Peyer's patch (tissue), 4 donors: ENCODE measurements at regions not wholly inside any gene's neighbourhood (a gene's known extent, or its start where the extent isn't known, plus 50 kb on each side); places are given as distances from the start of the nearest gene placed in this dataset.

ENCODE experiments used
- DNase-seq, 3 donors: peaks; one replicate each; pipeline ENCODE4 v3.0.0-alpha.2; 2017 to 2019
- H3K27ac ChIP-seq, 4 donors: fragments of 200-600 bp; sonication (generic); one replicate each; pipeline ENCODE4 v1.5.1; 2016 to 2019
- H3K27me3 ChIP-seq, 2 donors: fragments of 200-600 bp; sonication (generic); one replicate each; pipeline ENCODE4 v1.5.1; 2019
- H3K36me3 ChIP-seq, 3 donors: fragments of 200-600 bp; sonication (generic); one replicate each; pipeline ENCODE4 v1.5.1; 2016 to 2019
- H3K4me1 ChIP-seq, 4 donors: fragments of 200-600 bp; sonication (generic); one replicate each; pipeline ENCODE4 v1.5.1; 2016 to 2019
- H3K4me3 ChIP-seq, 4 donors: fragments of 200-600 bp; sonication (generic); 1 replicate in 3 of 4; 2 replicates in 1 of 4; pipeline ENCODE4 v1.5.1; 2016 to 2019; ENCODE audit warnings: mild to moderate bottlenecking in 1 of 4
- H3K9me3 ChIP-seq, 4 donors: fragments of 200-600 bp; sonication (generic); one replicate each; pipeline ENCODE4 v1.5.1; 2016 to 2019; ENCODE audit warnings: mild to moderate bottlenecking in 1 of 4
- POLR2A ChIP-seq, 2 donors: fragments of 450-650 bp; IDR thresholded peaks; one replicate each; pipeline ENCODE4 v1.5.1; 2017; ENCODE audit warnings: antibody characterized with exemption in 2 of 2, mild to moderate bottlenecking in 2 of 2, moderate library complexity in 2 of 2
- TF ChIP-seq, protein P1 (sequence below), 6 experiments: fragments of 450-650 bp in 4 of 6; fragments of 200-600 bp in 2 of 6; sonication (generic) in 1 of 6; IDR thresholded peaks; one replicate each; pipeline ENCODE4 v1.5.1; 2017 to 2019; ENCODE audit warnings: antibody characterized with exemption in 6 of 6, mild to moderate bottlenecking in 3 of 6, moderate library complexity in 1 of 6

- Histone ChIP-seq H3K9me3 (no peaks in the 10 kb centered on the region), H3K4me3 (no peak overlapping the region), H3K27ac (no peak overlapping the region), H3K36me3 (no peaks in the 10 kb centered on the region), H3K27me3 (no peaks in the 10 kb centered on the region), H3K4me1 (no peaks in the 10 kb centered on the region)
- TF ChIP-seq POLR2A (IDR thresholded peaks at IDR 0.05), result no peak
- TF ChIP-seq, protein P1, sequence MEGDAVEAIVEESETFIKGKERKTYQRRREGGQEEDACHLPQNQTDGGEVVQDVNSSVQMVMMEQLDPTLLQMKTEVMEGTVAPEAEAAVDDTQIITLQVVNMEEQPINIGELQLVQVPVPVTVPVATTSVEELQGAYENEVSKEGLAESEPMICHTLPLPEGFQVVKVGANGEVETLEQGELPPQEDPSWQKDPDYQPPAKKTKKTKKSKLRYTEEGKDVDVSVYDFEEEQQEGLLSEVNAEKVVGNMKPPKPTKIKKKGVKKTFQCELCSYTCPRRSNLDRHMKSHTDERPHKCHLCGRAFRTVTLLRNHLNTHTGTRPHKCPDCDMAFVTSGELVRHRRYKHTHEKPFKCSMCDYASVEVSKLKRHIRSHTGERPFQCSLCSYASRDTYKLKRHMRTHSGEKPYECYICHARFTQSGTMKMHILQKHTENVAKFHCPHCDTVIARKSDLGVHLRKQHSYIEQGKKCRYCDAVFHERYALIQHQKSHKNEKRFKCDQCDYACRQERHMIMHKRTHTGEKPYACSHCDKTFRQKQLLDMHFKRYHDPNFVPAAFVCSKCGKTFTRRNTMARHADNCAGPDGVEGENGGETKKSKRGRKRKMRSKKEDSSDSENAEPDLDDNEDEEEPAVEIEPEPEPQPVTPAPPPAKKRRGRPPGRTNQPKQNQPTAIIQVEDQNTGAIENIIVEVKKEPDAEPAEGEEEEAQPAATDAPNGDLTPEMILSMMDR (IDR thresholded peaks at IDR 0.05), result no peak
- DNase-seq, result no peak
Measured at GRCh38 chr5:39772307-39772706, 347.5 kb upstream of the DAB2 start.

- H3K4me3 ChIP-seq, result no peak overlapping the region
- TF ChIP-seq POLR2A (IDR thresholded peaks at IDR 0.05), result no peak
- TF ChIP-seq, protein P1 (IDR thresholded peaks at IDR 0.05), result no peak
- H3K4me1 ChIP-seq, result no peaks in the 10 kb centered on the region
- DNase-seq, result no peak
- no peaks in the 10 kb centered on the region for H3K36me3 ChIP-seq
- no peaks in the 10 kb centered on the region for H3K27me3 ChIP-seq
- H3K27ac ChIP-seq, result no peak overlapping the region
- no peaks in the 10 kb centered on the region for H3K9me3 ChIP-seq
Measured at GRCh38 chr5:39767916-39768315, 343.1 kb upstream of the DAB2 start.

- no peak for DNase-seq
Measured at GRCh38 chr5:39765366-39765765, 340.6 kb upstream of the DAB2 start.

GRCh38 chr5:39762761-39763160 is 338.0 kb upstream of the DAB2 start:
- no peak overlapping the region for H3K27ac ChIP-seq
- no peaks in the 10 kb centered on the region for H3K9me3 ChIP-seq
- no peaks in the 10 kb centered on the region for H3K4me1 ChIP-seq
- no peaks in the 10 kb centered on the region for H3K36me3 ChIP-seq
- no peak for DNase-seq
- no peak for TF ChIP-seq POLR2A (IDR thresholded peaks at IDR 0.05)
- TF ChIP-seq, protein P1 (IDR thresholded peaks at IDR 0.05), result no peak
- no peak overlapping the region for H3K4me3 ChIP-seq
- H3K27me3 ChIP-seq, result no peaks in the 10 kb centered on the region

More at GRCh38 chr5:39765366-39765765, 340.6 kb upstream of the DAB2 start:
- Histone ChIP-seq H3K9me3 (no peaks in the 10 kb centered on the region), H3K4me3 (no peak overlapping the region), H3K27me3 (no peaks in the 10 kb centered on the region), H3K36me3 (no peaks in the 10 kb centered on the region), H3K27ac (no peak overlapping the region), H3K4me1 (no peaks in the 10 kb centered on the region)
- TF ChIP-seq POLR2A (IDR thresholded peaks at IDR 0.05), result no peak
- TF ChIP-seq, protein P1 (IDR thresholded peaks at IDR 0.05), result no peak

DNA sequence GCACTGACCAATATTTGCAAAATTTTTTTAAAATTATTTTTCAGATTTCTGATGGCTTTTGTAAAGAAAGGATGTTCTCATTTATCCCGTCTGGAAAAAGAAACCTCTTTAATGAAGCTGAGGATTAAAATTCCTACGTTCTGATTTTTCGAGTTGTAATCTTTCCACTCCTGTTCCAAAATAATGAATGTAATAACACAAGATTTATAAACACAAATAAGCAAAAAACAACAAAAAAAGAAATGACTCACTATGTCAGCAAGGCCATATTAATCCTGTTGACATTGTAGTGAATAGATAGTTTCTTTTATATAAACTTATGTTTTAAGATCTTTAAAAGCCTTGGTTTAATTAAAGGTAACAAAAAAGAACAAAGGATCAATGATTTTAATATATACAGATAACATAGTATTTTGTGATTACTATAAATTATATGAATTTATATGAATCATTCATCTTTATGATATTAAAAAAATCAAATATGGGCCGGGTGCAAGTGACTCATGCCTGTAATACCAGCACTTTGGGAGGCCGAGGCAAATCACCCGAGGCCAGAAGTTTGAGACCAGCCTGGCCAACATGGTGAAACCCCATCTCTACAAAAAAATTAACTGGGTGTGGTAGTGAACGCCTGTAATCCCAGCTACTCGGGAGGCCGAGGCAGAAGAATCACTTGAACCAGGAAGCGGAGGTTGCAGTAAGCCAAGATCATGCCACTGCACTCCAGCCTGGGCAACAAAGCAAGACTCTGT is 336.6 kb upstream of the DAB2 start:
- H3K36me3 ChIP-seq, result no peaks in the 10 kb centered on the region
- no peak for DNase-seq
- H3K4me1 ChIP-seq, result no peaks in the 10 kb centered on the region
- H3K4me3 ChIP-seq, result no peak overlapping the region
- TF ChIP-seq, protein P1 (IDR thresholded peaks at IDR 0.05), result no peak
- H3K27ac ChIP-seq, result peak overlapping the region in 2 of 4 donors; percentile 38 to 45
- H3K9me3 ChIP-seq, result no peaks in the 10 kb centered on the region
- no peaks in the 10 kb centered on the region for H3K27me3 ChIP-seq
